T-cell (primary cell): ENCODE measurements at regions not wholly inside any gene's neighbourhood (a gene's known extent, or its start where the extent isn't known, plus 50 kb on each side); places are given as distances from the start of the nearest gene placed in this dataset.

Source experiments
- ATAC-seq, 4 experiments: fragments of 200-7000 bp in 3 of 4; fragments of 150-1000 bp in 1 of 4; cut with Tn5 transposase; replicated peaks in 1 of 4; 1 replicate in 3 of 4; 2 replicates in 1 of 4; pipeline ENCODE4 v1.10.0; 2021; ENCODE audit warnings: moderate library complexity in 3 of 4, mild to moderate bottlenecking in 2 of 4, moderate number of reproducible peaks in 1 of 4
- CTCF ChIA-PET, 2 donors: fragments of 300-600 bp; sonication (Branson Sonifier 250); formaldehyde crosslinking; loops; one replicate each; lab custom pipeline; 2022; ENCODE audit warnings: antibody characterized with exemption in 2 of 2; lab: Charles Lee
- POLR2A ChIA-PET, 2 donors: fragments of 300-600 bp; sonication (Branson Sonifier 250); formaldehyde crosslinking; loops; one replicate each; lab custom pipeline; 2022; ENCODE audit warnings: antibody characterized with exemption in 2 of 2; lab: Charles Lee
- DNase-seq, 35 experiments: peaks; one replicate each; pipeline versions ENCODE4 v3.0.0 to v3.0.0-alpha.2; 2013 to 2023
- H3K27ac ChIP-seq: one replicate; pipeline ENCODE4 v1.5.1; 2013; ENCODE audit warnings: low read length
- H3K27me3 ChIP-seq, 2 experiments: replicated peaks in 1 of 2; 1 replicate in 1 of 2; 2 replicates in 1 of 2; pipeline versions ENCODE4 v1.6.1 to v1.7.0; 2013; ENCODE audit warnings: low read length in 1 of 2, mixed read lengths in 1 of 2; ENCODE audit not compliant: control insufficient read depth in 2 of 2, insufficient read depth in 2 of 2; ENCODE audit errors: extremely low read depth in 1 of 2
- H3K36me3 ChIP-seq, 2 donors: 1 replicate in 1 of 2; 2 replicates in 1 of 2; pipeline versions ENCODE4 v1.6.1 to v1.7.0; 2013; ENCODE audit warnings: low read length in 1 of 2; ENCODE audit not compliant: control insufficient read depth in 2 of 2, insufficient read depth in 1 of 2; ENCODE audit errors: extremely low read depth in 1 of 2
- H3K4me1 ChIP-seq, 2 experiments: 1 replicate in 1 of 2; 2 replicates in 1 of 2; pipeline versions ENCODE4 v1.6.1 to v1.7.0; 2013; ENCODE audit warnings: low read length in 2 of 2, mixed read lengths in 1 of 2; ENCODE audit not compliant: insufficient read depth in 2 of 2, control insufficient read depth in 1 of 2; ENCODE audit errors: extremely low read depth in 1 of 2
- H3K4me3 ChIP-seq, 2 donors: 1 replicate in 1 of 2; 2 replicates in 1 of 2; pipeline versions ENCODE4 v1.5.1 to v1.7.0; 2013; ENCODE audit warnings: mild to moderate bottlenecking in 2 of 2, low read length in 1 of 2, moderate library complexity in 1 of 2; ENCODE audit not compliant: control insufficient read depth in 1 of 2; ENCODE audit errors: extremely low read depth in 1 of 2
- H3K9me3 ChIP-seq: 2 replicates; pipeline ENCODE4 v1.7.0; 2013
- H3K27ac Mint-ChIP-seq, 2 donors: one replicate each; pipeline ENCODE4 v1.8.0; 2020 to 2021; ENCODE audit warnings: mild to moderate bottlenecking in 2 of 2, mixed read lengths in 2 of 2
- H3K27me3 Mint-ChIP-seq, 2 donors: one replicate each; pipeline ENCODE4 v1.8.0; 2021 to 2022; ENCODE audit warnings: mixed read lengths in 2 of 2
- H3K36me3 Mint-ChIP-seq: one replicate; pipeline ENCODE4 v1.8.0; 2021; ENCODE audit warnings: mixed read lengths
- H3K4me1 Mint-ChIP-seq, 3 donors: one replicate each; pipeline ENCODE4 v1.8.0; 2020 to 2022; ENCODE audit warnings: mixed read lengths in 3 of 3, mild to moderate bottlenecking in 1 of 3
- H3K4me3 Mint-ChIP-seq, 3 donors: one replicate each; pipeline ENCODE4 v1.8.0; 2020 to 2022; ENCODE audit warnings: mild to moderate bottlenecking in 3 of 3, mixed read lengths in 3 of 3, moderate library complexity in 3 of 3
- H3K9me3 Mint-ChIP-seq, 3 donors: one replicate each; pipeline ENCODE4 v1.8.0; 2020 to 2022; ENCODE audit warnings: mixed read lengths in 3 of 3
- WGBS: methylation state at CpG from one replicate; pipeline ENCODE4 v1.1.5; 2013; ENCODE audit warnings: missing lambda C conversion rate; ENCODE audit not compliant: insufficient coverage; 5-methylcytosine and 5-hydroxymethylcytosine counted together

DNA sequence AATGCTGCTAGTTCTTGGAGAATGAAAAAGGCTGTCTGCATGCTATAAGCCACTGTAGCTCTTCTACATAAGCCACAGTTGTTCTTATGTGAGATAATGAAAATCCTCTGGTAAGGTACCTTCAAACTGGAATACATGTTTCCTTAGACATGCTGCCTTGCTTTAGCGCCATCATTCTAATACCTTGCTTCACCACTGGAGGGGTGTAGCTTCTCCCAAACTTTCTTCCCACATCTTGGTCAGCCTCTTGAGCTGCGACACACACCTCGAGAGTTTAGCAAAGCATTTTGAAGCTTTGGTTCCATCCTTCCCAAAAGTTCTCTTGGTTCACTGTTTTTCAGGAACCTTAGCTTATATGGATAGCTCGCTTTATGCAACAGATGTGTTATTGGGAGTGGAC lies 69.5 kb downstream of the NKX2-1 start:
- DNase-seq (no peak), ATAC-seq (no peak)
- Mint-ChIP-seq H3K9me3 (no peaks in the 10 kb centered on the region), H3K4me1 (no peaks in the 10 kb centered on the region), H3K4me3 (no peak overlapping the region), H3K36me3 (no peaks in the 10 kb centered on the region), H3K27me3 (peaks cover 6 to 8% of the 10 kb centered on the region in 2 donors), H3K27ac (no peak overlapping the region)
- ChIA-PET CTCF (no interaction called here), POLR2A (no interaction called here)
- Histone ChIP-seq H3K4me3 (no peak overlapping the region), H3K4me1 (no peaks in the 10 kb centered on the region), H3K27ac (no peak overlapping the region), H3K9me3 (no peaks in the 10 kb centered on the region), H3K27me3 (peaks cover 0 to 8% of the 10 kb centered on the region in 2 experiments), H3K36me3 (no peaks in the 10 kb centered on the region)
- WGBS, result 100% methylated on average over 1 of the region's 4 CpGs

DNA sequence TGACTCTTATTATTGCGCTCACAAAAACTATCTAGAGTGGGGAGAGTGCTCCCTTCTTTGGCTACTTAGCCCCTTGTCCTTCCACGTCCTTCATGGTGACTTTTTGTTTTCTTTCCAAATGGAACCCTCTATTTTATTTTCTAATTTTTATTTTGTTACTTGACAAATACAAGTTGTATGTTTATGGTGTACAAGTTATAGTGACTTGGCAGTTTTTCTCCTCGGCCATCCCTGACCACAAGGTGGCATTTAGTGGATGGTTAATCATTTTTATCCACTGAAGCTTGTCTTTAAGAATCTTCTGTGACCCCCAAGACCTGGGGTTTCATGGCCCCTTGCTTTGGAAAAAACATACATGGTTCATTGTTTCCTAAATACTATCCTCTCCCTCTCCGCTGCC lies 70.1 kb downstream of the NKX2-1 start:
- H3K27ac Mint-ChIP-seq, result no peak overlapping the region
- peaks cover 0 to 8% of the 10 kb centered on the region in 2 experiments for H3K27me3 ChIP-seq
- no peaks in the 10 kb centered on the region for H3K4me1 Mint-ChIP-seq
- CTCF ChIA-PET, result no interaction called here
- POLR2A ChIA-PET, result no interaction called here
- H3K4me3 ChIP-seq, result no peak overlapping the region
- no peaks in the 10 kb centered on the region for H3K9me3 ChIP-seq
- 91% methylated on average over 1 of the region's 4 CpGs for WGBS
- no peaks in the 10 kb centered on the region for H3K36me3 ChIP-seq
- no peak overlapping the region for H3K27ac ChIP-seq
- no peaks in the 10 kb centered on the region for H3K4me1 ChIP-seq
- H3K4me3 Mint-ChIP-seq, result no peak overlapping the region
- no peaks in the 10 kb centered on the region for H3K36me3 Mint-ChIP-seq
- H3K9me3 Mint-ChIP-seq, result no peaks in the 10 kb centered on the region
- no peak for ATAC-seq
- H3K27me3 Mint-ChIP-seq, result peaks cover 7 to 9% of the 10 kb centered on the region in 2 donors
- no peak for DNase-seq

DNA sequence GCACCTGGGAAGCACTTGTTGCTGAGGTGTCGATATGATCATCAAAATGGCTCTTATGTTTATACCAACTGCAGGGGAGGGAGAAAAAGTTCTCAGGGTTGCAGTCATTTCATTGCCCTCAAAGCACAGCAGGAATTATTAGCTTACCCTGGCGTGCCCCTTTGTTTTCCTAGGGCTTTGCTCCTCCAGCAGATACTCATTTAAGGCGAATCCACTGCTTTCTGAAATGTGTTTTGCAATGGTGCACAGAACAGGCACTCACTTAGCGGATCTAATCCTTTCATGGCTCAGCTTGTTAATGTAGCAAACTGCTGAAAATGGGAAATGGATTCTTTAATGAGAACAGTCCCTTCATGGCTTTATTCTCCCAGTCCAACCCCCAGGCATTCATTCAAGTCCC lies 76.7 kb downstream of the NKX2-1 start:
- 40% methylated on average over 2 of the region's 4 CpGs for WGBS
- no peak overlapping the region for H3K4me3 ChIP-seq
- no peaks in the 10 kb centered on the region for H3K9me3 ChIP-seq
- H3K4me1 ChIP-seq, result no peaks in the 10 kb centered on the region
- Mint-ChIP-seq H3K4me3 (no peak overlapping the region), H3K27me3 (peaks cover 14 to 23% of the 10 kb centered on the region in 2 donors), H3K4me1 (no peaks in the 10 kb centered on the region), H3K27ac (no peak overlapping the region), H3K36me3 (no peaks in the 10 kb centered on the region), H3K9me3 (no peaks in the 10 kb centered on the region)
- CTCF ChIA-PET, result no interaction called here
- DNase-seq (no peak), ATAC-seq (no peak)
- H3K27ac ChIP-seq, result no peak overlapping the region
- H3K36me3 ChIP-seq, result no peaks in the 10 kb centered on the region
- POLR2A ChIA-PET, result no interaction called here
- peaks cover 0 to 5% of the 10 kb centered on the region in 2 experiments for H3K27me3 ChIP-seq

GRCh38 chr14:36442824-36443241 lies 77.2 kb downstream of the NKX2-1 start:
- Histone ChIP-seq H3K4me3 (no peak overlapping the region), H3K27me3 (peaks cover 0 to 5% of the 10 kb centered on the region in 2 experiments), H3K36me3 (no peaks in the 10 kb centered on the region), H3K27ac (no peak overlapping the region), H3K4me1 (no peaks in the 10 kb centered on the region), H3K9me3 (no peaks in the 10 kb centered on the region)
- H3K4me1 Mint-ChIP-seq, result no peaks in the 10 kb centered on the region
- CTCF ChIA-PET, result no interaction called here
- no peak overlapping the region for H3K4me3 Mint-ChIP-seq
- POLR2A ChIA-PET, result no interaction called here
- H3K27me3 Mint-ChIP-seq, result peaks cover 14 to 23% of the 10 kb centered on the region in 2 donors
- WGBS, result 33% methylated on average over 1 of the region's 4 CpGs
- ATAC-seq (no peak), DNase-seq (no peak)
- H3K27ac Mint-ChIP-seq, result no peak overlapping the region
- no peaks in the 10 kb centered on the region for H3K36me3 Mint-ChIP-seq
- no peaks in the 10 kb centered on the region for H3K9me3 Mint-ChIP-seq

DNA sequence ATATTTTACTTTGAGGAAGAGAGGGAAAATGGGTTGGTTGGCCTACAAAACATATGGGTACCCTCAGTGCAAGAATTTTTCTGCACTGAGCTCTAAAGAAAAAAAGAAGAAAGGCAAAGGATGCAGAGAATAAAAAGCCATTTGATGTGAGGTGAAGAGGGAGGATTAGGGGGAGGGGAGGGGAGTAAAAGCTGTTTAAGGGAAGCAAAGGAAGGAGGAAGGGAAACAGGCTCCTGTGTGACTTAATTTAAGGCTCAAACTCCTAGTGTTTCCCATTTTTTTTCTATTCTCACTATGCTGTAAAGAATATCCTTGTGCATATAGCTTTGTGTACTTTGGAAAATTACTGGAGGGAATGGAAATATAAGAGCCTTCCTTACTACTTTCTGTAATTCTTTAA lies 78.7 kb downstream of the NKX2-1 start:
- Histone ChIP-seq H3K4me3 (no peak overlapping the region), H3K9me3 (no peaks in the 10 kb centered on the region), H3K27me3 (peaks cover 2 to 3% of the 10 kb centered on the region in 2 experiments), H3K36me3 (no peaks in the 10 kb centered on the region), H3K4me1 (no peaks in the 10 kb centered on the region), H3K27ac (no peak overlapping the region)
- ATAC-seq, result no peak
- Mint-ChIP-seq H3K27me3 (peaks cover 17 to 23% of the 10 kb centered on the region in 2 donors), H3K27ac (no peak overlapping the region), H3K9me3 (no peaks in the 10 kb centered on the region), H3K4me1 (no peaks in the 10 kb centered on the region), H3K4me3 (no peak overlapping the region), H3K36me3 (no peaks in the 10 kb centered on the region)
- ChIA-PET CTCF (no interaction called here), POLR2A (no interaction called here)
- no peak for DNase-seq

GRCh38 chr14:36439766-36440165 lies 80.3 kb downstream of the NKX2-1 start:
- Mint-ChIP-seq H3K4me3 (no peak overlapping the region), H3K4me1 (no peaks in the 10 kb centered on the region), H3K36me3 (no peaks in the 10 kb centered on the region), H3K9me3 (no peaks in the 10 kb centered on the region), H3K27me3 (peaks cover 14 to 20% of the 10 kb centered on the region in 2 donors), H3K27ac (no peak overlapping the region)
- ChIA-PET CTCF (no interaction called here), POLR2A (no interaction called here)
- Histone ChIP-seq H3K4me3 (no peak overlapping the region), H3K36me3 (no peaks in the 10 kb centered on the region), H3K9me3 (no peaks in the 10 kb centered on the region), H3K27me3 (peaks cover 2 to 3% of the 10 kb centered on the region in 2 experiments), H3K27ac (no peak overlapping the region), H3K4me1 (no peaks in the 10 kb centered on the region)
- no peak for DNase-seq
- no peak for ATAC-seq
- WGBS, result 86% methylated on average over 2 of the region's 4 CpGs

DNA sequence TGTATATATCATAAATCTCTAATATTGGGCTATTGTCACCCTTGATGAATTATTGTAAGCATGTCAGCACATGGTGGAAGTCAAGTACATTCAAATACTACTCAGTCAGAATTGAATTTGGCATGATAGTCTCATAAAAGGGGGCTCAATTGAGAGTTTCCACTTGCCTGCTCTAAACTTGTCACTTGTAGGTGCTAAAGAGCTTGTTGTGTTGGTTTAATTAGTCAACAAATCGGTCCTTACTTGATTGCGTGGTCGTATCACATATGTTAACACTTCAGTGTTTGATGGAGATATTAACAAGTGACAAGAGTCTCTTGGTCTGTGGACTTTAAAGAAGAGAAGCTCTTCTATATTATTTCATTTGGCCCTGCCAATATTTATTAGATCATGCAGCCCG lies 81.1 kb downstream of the NKX2-1 start:
- Mint-ChIP-seq H3K4me3 (no peak overlapping the region), H3K9me3 (no peaks in the 10 kb centered on the region), H3K4me1 (no peaks in the 10 kb centered on the region), H3K36me3 (no peaks in the 10 kb centered on the region), H3K27me3 (peaks cover 11 to 19% of the 10 kb centered on the region in 2 donors), H3K27ac (no peak overlapping the region)
- Histone ChIP-seq H3K27me3 (peaks cover 2 to 3% of the 10 kb centered on the region in 2 experiments), H3K36me3 (no peaks in the 10 kb centered on the region), H3K4me1 (no peaks in the 10 kb centered on the region), H3K4me3 (no peak overlapping the region), H3K9me3 (no peaks in the 10 kb centered on the region), H3K27ac (no peak overlapping the region)
- no peak for ATAC-seq
- WGBS, result no CpG with 5 or more reads among the region's 4 CpGs
- ChIA-PET CTCF (no interaction called here), POLR2A (interaction anchor here in 1 of 2 donors (0.7 kb wide), 1 partner anchor 22 kb away, joined by 3 read pairs; no protein-coding TSS in a partner anchor)
- no peak for DNase-seq
